WERI-Rb-1 (cell line): ENCODE measurements at regions not wholly inside any gene's neighbourhood (a gene's known extent, or its start where the extent isn't known, plus 50 kb on each side); places are given as distances from the start of the nearest gene placed in this dataset.

Experiments used
- DNase-seq: peaks from one replicate; pipeline ENCODE4 v3.0.0-alpha.2; 2020
- H3K27ac ChIP-seq: fragments of 250-450 bp; sonication (Bioruptor Pico); 2 replicates; pipeline ENCODE4 v1.5.1; 2020; ENCODE audit warnings: mild to moderate bottlenecking, moderate library complexity
- H3K27me3 ChIP-seq: fragments of 250-450 bp; sonication (Bioruptor Pico); 2 replicates; pipeline ENCODE4 v1.5.1; 2021; ENCODE audit warnings: mild to moderate bottlenecking, low read depth, moderate library complexity; ENCODE audit not compliant: insufficient read depth, severe bottlenecking
- H3K36me3 ChIP-seq: fragments of 250-450 bp; sonication (Bioruptor Pico); 2 replicates; pipeline ENCODE4 v1.5.1; 2020; ENCODE audit warnings: mild to moderate bottlenecking, moderate library complexity
- H3K4me3 ChIP-seq: 2 replicates; pipeline ENCODE4 v1.5.1; 2011; ENCODE audit warnings: low read depth, mild to moderate bottlenecking, control low read depth, low read length
- H3K9me3 ChIP-seq: fragments of 250-450 bp; sonication (Bioruptor Pico); 2 replicates; pipeline ENCODE4 v1.5.1; 2021; ENCODE audit warnings: mild to moderate bottlenecking, moderate library complexity; ENCODE audit not compliant: severe bottlenecking
- CTCF ChIP-seq: IDR thresholded peaks from 2 replicates; pipeline ENCODE4 v1.5.1; 2011; ENCODE audit warnings: low read depth, mild to moderate bottlenecking, control low read depth, inconsistent platforms, low read length

GRCh38 chr1:185531838-185532237 is 202.4 kb upstream of the HMCN1 start:
- Histone ChIP-seq H3K4me3 (no peak overlapping the region), H3K27ac (no peak overlapping the region), H3K36me3 (no peaks in the 10 kb centered on the region), H3K9me3 (no peaks in the 10 kb centered on the region), H3K27me3 (no peaks in the 10 kb centered on the region)
- no peak for DNase-seq
- TF ChIP-seq CTCF, result no peak

DNA sequence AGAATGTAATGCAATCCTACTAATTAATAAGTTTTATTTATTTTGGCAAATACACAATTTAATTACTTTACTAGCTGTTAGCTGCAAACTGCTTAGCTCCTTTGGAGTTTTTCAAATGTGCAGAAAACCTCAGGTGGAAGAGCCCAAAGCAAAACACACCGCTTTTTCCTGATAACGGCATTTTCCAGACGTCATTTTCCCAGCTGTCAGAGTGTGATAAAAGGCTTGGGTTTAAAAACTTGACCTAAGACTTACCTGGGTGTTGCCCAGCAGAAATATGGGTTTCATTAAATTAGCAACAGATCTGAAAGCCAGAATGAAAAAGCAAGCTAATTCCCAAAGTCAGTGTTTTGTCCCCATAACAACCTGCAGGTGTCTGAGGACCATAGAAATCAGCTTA is 204.0 kb upstream of the HMCN1 start:
- DNase-seq, result no peak
- no peaks in the 10 kb centered on the region for H3K9me3 ChIP-seq
- H3K36me3 ChIP-seq, result no peaks in the 10 kb centered on the region
- H3K27me3 ChIP-seq, result no peaks in the 10 kb centered on the region
- TF ChIP-seq CTCF, result no peak
- H3K27ac ChIP-seq, result no peak overlapping the region
- no peak overlapping the region for H3K4me3 ChIP-seq

GRCh38 chr1:185529673-185530072 is 204.5 kb upstream of the HMCN1 start:
- no peak for TF ChIP-seq CTCF
- no peaks in the 10 kb centered on the region for H3K36me3 ChIP-seq
- no peak for DNase-seq
- H3K27ac ChIP-seq, result no peak overlapping the region
- H3K27me3 ChIP-seq, result no peaks in the 10 kb centered on the region
- no peaks in the 10 kb centered on the region for H3K9me3 ChIP-seq
- H3K4me3 ChIP-seq, result no peak overlapping the region

- no peak for TF ChIP-seq CTCF
- Histone ChIP-seq H3K36me3 (no peaks in the 10 kb centered on the region), H3K27ac (no peak overlapping the region), H3K9me3 (no peaks in the 10 kb centered on the region), H3K4me3 (no peak overlapping the region), H3K27me3 (no peaks in the 10 kb centered on the region)
- DNase-seq, result no peak
These were observed 206.0 kb upstream of the HMCN1 start for GRCh38 chr1:185528084-185528676.

DNA sequence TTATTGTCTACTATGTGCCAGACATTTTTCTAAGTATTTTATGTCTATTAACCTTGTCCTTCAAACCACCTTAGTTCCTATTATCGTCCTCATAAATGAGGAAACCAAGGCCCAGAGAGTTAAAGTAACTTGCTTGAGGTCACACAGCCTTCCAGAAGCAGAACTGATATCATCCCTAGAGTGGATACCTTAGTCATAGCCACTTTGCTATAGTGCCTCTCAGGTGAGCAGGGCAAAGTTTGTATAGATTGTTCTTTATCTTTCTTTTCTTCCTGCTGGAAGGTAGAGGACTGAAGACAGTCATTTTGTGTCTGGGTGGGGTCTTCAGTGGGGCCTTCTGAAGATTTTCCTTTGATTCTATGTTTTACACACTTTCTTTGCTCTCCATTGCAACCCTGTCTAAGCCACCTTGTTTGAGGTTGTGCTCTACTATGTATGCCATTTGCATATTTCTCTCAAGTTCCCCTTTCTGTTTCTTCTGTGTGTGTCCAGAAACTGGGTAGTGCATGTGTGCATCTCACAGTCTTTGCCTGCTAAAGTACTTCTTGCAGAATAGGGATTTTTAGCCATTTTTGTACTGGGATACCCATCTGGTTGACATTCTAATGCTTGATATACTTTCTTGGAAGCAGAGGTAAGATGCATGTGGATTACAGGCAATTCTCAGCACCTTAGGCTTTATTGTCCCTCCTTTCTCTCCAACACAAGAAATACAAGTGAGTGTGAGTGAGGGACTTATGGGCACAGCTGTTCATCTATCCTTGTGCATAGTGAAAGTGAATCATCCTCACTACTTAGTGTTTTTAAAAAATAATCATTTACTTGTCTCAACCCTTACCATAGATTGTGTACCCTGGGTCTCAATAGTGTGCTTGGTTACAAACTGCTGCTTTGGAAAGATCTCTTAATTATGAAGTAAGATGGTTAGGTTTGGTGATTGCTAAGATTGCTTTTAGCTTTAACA is 207.6 kb upstream of the HMCN1 start:
- Histone ChIP-seq H3K4me3 (no peak overlapping the region), H3K9me3 (no peaks in the 10 kb centered on the region)

More for the DNA sequence above, 207.6 kb upstream of the HMCN1 start:
- no peak for TF ChIP-seq CTCF
- DNase-seq, result no peak
- Histone ChIP-seq H3K36me3 (no peaks in the 10 kb centered on the region), H3K27me3 (no peaks in the 10 kb centered on the region), H3K27ac (no peak overlapping the region)
